A549 (cell line): ENCODE measurements at regions not wholly inside any gene's neighbourhood (a gene's known extent, or its start where the extent isn't known, plus 50 kb on each side); places are given as distances from the start of the nearest gene placed in this dataset.

Source experiments
- BHLHE40 ChIP-seq: IDR thresholded peaks from 2 replicates; pipeline ENCODE4 v1.6.1; 2012; ENCODE audit warnings: low read depth, low read length, inconsistent platforms
- CBX8 ChIP-seq: fragments of 200-600 bp; sonication (generic); IDR thresholded peaks from 2 replicates; pipeline ENCODE4 v1.6.1; 2016
- CEBPB ChIP-seq, 2 experiments: fragments of >200 bp in 1 of 2; sonication (Bioruptor Twin) in 1 of 2; formaldehyde crosslinking in 1 of 2; IDR thresholded peaks; 2 replicates each; pipeline ENCODE4 v1.6.1; 2012 to 2016
- CTCF ChIP-seq: fragments of >200 bp; sonication (Bioruptor Twin); formaldehyde crosslinking; IDR thresholded peaks from 3 replicates; pipeline ENCODE4 v1.5.1; 2016
- FOXS1 ChIP-seq: fragments of 250-450 bp; sonication (Bioruptor Pico); IDR thresholded peaks from 2 replicates; pipeline ENCODE4 v1.5.0; 2020; ENCODE audit warnings: mild to moderate bottlenecking, moderate library complexity
- HDAC2 ChIP-seq: fragments of 200-600 bp; sonication (generic); IDR thresholded peaks from 2 replicates; pipeline ENCODE4 v1.6.1; 2016
- HMGXB4 ChIP-seq: fragments of 250-450 bp; sonication (Bioruptor Pico); IDR thresholded peaks from 2 replicates; pipeline ENCODE4 v1.5.0; 2021; ENCODE audit warnings: mild to moderate bottlenecking, moderate library complexity, borderline replicate concordance
- HOXB13 ChIP-seq: fragments of 250-450 bp; sonication (Bioruptor Pico); IDR thresholded peaks from 2 replicates; pipeline ENCODE4 v1.5.0; 2020; ENCODE audit warnings: low read depth, mild to moderate bottlenecking, moderate library complexity
- MYC ChIP-seq: IDR thresholded peaks from 2 replicates; pipeline ENCODE4 v1.6.1; 2012; ENCODE audit warnings: mild to moderate bottlenecking, inconsistent platforms, low read length, improper control_type of control experiment, borderline replicate concordance
- NR3C1 ChIP-seq: fragments of >200 bp; sonication (Bioruptor Twin); formaldehyde crosslinking; IDR thresholded peaks from 3 replicates; pipeline ENCODE4 v1.6.1; 2017
- POLR2A ChIP-seq: IDR thresholded peaks from 2 replicates; pipeline ENCODE4 v1.6.1; 2012; ENCODE audit warnings: mild to moderate bottlenecking, low read length
- RAD21 ChIP-seq, 2 experiments: fragments of >200 bp in 1 of 2; sonication (Bioruptor Twin) in 1 of 2; formaldehyde crosslinking in 1 of 2; IDR thresholded peaks in 1 of 2; conservative IDR thresholded peaks in 1 of 2; 2 replicates in 1 of 2; 3 replicates in 1 of 2; pipeline ENCODE4 v1.6.1; 2012 to 2018; ENCODE audit warnings: inconsistent platforms in 1 of 2
- ZNF302 ChIP-seq: fragments of 250-450 bp; sonication (Bioruptor Pico); IDR thresholded peaks from 2 replicates; pipeline ENCODE4 v1.9.0; 2021; ENCODE audit warnings: inconsistent platforms, mild to moderate bottlenecking, moderate library complexity
- ZSCAN20 ChIP-seq: fragments of 250-450 bp; sonication (Bioruptor Pico); IDR thresholded peaks from 2 replicates; pipeline ENCODE4 v1.8.0; 2022; ENCODE audit warnings: mild to moderate bottlenecking, moderate library complexity

- TF ChIP-seq CTCF, result no peak
- TF ChIP-seq ZSCAN20 (CRISPR knock-in tag), result no peak
- TF ChIP-seq HMGXB4, result no peak
- TF ChIP-seq HDAC2, result no peak
- TF ChIP-seq NR3C1, result no peak
- no peak for TF ChIP-seq HOXB13
- no peak for TF ChIP-seq BHLHE40
- TF ChIP-seq CBX8, result no peak
- TF ChIP-seq ZNF302, result no peak
- TF ChIP-seq RAD21 (conservative IDR thresholded peaks at IDR 0.05 in 1 of 2, IDR thresholded peaks at IDR 0.05 in 1 of 2), result no peak
- no peak for TF ChIP-seq CEBPB (IDR thresholded peaks at IDR 0.05)
- TF ChIP-seq FOXS1 (CRISPR knock-in tag), result no peak
- no peak for TF ChIP-seq POLR2A
- no peak for TF ChIP-seq MYC
Measured at GRCh38 chr10:47184724-47185330, 115.2 kb upstream of the GDF10 start.
